ENCODE measurements at regions not wholly inside any gene's neighbourhood (a gene's known extent, or its start where the extent isn't known, plus 50 kb on each side); places are given as distances from the start of the nearest gene placed in this dataset.
A peak's percentile ranks its signal among the peaks of the same experiment; 100 is the strongest.
"Not testable (repeated sequence)": the region's sequence is repeated elsewhere in the genome, so short reads cannot be mapped to it uniquely, and the experiment has no call there.

DNA sequence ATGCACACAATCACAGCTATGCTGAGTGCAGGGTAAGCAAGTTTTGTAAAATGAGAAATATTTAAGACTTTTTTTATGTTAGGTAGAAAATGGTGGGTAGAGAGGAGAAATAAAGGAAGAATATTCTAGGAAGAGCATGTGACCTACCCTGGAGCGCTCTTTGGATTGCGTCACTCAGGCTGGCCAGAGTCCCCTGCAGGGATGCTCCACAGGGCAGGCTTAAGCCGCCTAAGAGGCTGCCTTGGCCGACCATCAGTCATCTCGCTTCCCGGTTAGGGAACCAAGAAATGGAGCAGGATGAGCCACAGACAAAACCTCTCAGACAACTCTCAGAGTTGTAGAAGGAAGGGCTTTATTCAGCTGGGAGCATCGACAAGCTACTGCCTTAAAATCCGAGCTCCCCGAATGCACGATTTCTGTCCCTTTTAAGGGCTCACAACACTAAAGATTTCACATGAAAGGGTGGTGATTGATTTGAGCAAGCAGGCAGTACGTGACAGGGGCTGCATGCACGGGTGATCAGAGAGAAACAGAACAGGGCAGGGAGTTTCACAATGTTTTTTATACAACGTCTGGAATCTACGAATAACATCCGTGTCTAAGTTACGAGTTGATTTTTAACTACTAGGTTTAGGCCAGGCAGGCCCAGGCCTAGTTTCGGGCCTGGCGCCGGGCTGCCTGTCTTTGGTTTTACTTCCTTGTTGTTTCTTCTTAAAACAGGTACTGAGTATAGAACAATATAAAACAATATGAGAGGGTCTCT lies 1072.0 kb downstream of the CBLN2 start:
- DNase-seq: no peak

DNA sequence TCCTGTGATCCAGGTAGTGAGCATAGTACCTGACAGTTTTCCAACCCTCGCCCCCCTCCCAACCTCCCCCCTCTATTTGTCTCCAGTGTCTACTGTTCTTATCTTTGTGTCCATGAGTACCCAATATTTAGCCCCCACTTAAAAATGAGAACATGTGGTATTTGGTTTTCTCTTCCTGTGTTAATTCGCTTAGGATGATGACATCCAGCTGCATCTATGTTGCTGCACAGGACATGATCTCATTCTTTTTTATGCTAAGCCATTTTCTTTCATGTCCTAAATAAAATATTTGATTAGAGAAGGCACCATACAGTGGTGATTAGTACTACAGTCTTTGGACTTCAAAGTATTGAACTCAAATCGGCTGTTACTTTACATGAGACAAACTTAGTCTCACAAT lies 1087.9 kb downstream of the CBLN2 start:
- DNase-seq: no peak

DNA sequence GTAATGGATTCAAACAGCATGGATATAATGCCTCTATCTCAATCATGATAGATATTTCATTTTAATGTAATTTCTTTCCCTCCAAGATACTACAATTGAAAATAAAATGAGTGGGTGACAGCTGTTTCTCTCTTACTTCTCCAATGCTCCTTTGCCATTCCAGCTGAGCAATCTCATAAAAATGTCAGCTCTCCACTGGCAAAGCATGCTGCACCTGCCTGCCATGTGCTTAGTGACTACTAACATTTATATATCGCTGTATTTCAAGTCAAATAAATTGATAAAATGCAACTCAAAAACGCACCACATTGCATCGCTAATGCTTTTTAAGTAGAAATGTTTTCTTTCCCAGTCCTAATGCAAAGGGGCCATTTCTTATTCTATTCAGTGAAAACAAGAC lies 1093.9 kb downstream of the CBLN2 start:
- no peak for DNase-seq

DNA sequence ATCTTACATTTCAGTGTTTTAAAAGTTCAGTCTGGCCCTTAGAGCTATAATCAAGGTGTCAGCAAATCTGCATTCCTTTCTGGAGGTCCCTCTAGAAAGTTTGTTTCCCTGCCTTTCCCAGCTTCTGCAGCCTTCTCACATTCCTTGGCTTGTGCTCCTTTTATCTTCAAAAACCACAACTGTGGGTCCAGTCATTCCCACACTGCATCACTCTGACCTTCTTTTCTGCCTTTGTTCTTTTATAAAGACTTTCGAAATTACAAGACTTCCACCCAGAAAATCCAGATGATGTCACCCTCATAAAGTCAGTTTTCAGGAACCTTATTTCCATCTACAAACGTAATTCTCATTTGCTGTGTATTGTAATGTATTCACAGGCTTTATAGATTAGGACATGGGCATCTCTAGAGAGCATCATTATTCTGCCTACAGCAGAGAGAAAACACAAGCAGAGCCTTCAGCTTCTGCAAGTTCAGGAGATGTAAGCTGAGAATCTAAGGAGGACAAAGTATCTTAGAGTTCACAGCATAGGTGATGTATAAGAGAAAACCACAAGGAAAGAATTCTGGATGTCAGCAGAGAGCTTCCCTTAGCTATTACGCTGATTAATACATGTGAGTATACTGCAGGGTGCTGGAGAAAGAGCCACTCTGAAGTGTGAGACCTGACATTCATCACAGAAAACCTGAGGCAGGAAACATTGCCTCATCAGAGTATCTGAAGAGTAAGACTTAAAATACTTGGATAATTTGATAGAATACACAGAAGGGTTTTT lies 1100.2 kb downstream of the CBLN2 start:
- DNase-seq: no peak

DNA sequence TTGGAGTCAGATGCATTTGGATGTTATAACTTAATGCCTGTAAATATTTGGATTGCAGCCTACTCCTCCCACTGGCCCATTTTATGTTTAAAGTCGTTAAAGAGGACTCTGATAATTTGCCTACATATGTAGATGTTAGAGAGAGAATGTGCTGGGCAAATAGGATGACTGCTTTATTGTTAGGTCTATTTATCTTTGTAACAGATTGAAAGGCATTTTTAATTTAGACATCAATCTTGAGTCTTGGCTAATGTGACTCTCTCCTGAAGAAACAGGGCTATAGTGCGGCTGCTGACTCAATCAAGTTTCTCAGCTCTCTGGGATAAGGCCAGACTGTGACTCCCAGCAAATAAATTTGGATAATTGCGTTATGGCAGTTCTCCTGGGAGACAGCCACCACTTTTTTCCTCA lies 1101.4 kb downstream of the CBLN2 start:
- DNase-seq: no peak

DNA sequence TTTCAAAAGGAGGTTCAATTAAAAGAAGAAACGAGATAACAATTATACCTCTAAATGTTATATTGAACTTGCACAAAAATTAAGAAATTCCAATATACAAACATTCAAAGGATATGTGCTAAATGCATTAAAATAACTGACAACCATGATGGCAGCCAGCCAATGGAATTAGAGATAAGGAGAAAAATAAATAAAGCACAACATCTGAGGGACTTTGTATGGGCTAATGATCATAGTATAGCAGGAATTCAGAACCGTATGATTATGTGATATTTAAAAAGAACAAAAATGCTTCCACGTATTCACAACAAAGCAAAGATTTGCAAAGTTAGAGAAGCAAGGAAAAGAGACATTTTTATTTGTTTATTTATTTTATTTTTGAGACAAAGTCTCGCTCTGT lies 1103.0 kb downstream of the CBLN2 start:
- DNase-seq: no peak

DNA sequence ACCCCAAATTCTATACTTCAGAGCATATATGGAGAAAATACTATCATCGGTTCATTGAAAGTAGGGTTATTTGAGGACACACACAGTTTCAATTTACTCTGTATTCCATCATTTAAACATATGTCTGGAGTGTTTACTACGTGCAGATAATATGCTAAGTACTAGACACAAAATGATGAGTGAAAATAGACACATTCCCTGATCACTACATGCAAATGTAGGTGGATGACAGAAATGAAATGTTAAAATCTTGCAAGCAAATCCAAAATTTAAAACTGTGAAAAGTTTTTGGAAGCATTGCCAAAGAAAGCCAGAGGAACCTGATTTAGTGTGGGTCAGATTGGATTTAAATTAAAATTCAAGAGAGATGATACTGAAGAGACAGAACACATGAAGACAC lies 1106.6 kb downstream of the CBLN2 start:
- no peak for DNase-seq

DNA sequence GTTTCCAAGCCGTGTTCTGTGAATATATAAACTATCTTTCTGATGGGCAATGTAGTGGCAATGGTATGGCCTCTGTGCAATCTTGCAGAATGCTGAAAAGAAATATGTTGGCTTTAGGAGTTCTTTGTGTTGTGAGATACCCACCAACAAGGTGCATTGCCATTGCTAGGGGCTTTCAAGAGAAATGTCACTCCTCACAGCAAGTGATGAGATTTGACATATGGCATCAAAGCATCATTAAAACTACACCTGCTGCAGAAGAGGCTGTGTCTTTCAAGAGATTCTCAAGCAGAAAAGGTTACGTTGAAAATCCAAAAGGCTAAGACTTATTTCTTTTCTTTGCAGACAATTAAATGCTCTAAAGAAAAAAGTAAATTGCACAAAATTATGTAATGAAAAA lies 1110.8 kb downstream of the CBLN2 start:
- DNase-seq: no peak

DNA sequence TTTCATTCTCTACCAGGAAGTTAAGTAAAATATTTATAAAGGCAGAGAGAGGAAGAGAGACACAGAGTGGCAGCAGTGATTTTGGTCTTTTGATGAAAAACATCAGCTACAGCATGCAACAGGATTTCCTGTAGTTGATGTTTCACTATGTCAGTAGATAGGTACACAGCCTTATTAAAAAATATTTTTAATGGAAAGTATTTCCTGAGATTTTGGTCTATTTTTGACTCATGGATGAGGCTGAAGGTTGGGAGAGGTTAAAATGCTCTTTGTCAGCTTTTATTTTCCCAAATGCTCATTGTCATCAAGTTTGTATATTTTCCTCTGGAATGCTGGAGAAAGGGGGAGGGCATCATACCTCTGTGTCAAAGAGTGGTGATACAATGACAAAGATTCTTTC lies 1112.5 kb downstream of the CBLN2 start:
- DNase-seq: no peak

DNA sequence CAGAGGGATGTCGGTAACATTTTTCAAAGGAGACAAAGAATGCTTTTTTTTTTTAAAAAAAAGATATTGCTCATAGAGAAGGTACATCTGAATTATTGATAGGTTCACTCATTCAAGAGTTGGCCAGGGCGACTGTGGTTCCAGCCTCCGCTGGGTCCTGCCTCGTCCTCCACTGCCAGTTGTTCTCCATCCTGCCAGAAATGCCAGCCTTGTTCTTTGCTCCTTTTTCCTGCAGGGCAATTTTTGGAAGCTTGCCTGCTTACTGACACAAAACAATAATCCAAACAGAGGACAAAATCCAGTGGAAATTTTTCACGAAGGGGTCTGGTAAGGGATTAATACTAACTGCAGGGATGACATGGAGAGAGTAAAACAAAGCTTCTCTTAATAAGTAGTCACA lies 1113.0 kb downstream of the CBLN2 start:
- no peak for DNase-seq

DNA sequence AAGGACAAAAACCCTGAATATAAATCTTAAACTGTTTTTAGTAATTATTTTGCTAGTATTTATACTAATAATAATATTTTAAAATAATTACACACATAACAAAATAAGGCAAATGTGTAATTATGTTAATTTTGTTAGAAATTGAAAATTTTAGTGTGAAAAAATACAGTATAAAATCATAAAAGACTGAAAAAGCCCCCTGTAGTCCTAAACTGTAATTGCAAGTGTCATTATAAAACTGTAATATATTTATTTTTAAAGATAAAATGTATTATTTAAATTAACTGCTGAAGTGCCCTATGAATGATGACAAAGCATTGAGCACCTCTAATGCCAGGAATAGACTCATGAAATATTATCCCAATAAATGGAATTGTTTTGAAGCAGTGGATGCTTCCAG lies 1117.7 kb downstream of the CBLN2 start:
- DNase-seq: no peak

DNA sequence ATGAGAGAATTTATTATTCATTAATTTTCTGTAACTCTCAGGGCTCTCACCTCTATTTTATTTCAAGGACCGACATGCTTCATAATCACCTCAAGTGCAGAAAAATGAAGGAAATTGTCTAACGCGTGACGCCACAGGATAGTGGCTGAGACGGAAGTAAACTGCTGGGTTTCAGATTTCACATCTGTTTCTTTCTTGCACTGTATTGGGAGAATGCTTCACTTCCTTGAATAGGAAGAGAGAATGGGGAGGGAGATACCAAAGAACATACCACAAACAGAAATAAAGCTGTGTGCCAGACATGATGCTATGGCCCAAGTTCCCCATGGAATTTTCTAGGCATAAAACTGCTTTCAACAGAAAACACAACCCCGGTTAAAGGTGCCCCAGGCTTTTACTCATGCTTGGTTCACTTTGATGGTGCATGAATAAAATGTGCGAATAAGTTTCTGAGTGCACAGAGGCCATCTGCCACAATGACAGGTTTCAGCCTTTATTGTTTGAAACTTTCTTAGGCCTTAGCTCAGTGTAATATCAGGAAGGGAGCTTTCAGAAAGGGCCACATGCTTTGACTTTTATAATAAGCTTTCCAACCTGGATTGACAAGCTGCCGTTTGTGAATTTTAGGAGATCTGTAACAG lies 1116.4 kb downstream of the SOCS6 start:
- no peak for DNase-seq

DNA sequence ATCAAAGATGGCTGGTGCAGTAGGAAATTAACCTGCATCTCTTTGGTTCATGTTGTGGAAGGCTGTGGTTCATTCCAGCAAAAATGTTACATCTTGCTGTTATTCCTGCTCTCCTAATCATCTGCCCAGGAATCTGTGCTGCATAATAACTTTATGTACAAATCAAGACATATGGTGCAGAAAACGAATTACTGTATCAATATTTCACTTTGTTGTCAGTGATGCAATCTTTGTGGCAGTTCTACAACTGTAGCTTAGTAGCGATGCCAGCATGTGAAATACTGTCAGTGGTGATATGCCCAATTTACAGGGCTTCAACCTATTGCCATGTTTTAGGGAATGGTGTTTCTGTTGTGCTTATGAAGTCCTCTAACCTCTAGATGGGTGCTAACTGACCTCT lies 1114.7 kb downstream of the SOCS6 start:
- no peak for DNase-seq

DNA sequence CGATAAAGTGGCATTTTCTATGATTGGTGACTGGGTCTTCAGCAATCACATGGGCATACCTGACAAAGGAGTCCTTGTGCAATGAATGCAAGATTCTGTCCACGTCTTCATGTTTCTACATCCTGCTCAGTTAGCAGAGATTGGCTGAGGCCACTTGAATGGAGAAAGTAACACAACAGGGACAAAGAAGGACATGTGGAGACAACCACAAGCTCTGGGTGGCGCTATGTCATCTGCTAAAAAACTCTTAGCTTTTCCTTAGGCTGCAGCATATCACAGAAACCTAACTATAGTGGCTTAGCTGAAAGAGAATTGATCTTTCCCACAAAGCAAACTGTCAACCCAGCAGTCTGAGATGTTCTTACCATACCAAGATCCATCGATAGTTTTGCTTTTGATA lies 1109.7 kb downstream of the SOCS6 start:
- peak; percentile 46 for DNase-seq

DNA sequence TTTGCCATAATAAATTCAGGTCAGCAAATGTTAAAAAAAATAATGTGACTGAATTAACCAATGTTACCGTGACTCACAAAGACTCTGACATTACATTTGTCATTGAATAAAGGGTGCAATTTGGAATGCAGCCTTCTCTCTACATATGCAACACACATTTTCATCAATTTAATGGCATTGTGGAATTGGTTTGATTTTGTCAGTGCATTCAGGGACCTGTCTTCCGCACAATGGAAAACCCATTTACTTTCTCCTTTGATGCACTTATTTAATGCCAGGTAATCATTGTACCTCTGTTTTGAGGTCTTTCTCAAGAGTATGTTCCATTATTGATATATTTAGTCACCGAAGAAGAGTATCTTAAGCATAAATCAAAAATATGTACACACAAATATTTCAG lies 1099.3 kb downstream of the SOCS6 start:
- DNase-seq: no peak

DNA sequence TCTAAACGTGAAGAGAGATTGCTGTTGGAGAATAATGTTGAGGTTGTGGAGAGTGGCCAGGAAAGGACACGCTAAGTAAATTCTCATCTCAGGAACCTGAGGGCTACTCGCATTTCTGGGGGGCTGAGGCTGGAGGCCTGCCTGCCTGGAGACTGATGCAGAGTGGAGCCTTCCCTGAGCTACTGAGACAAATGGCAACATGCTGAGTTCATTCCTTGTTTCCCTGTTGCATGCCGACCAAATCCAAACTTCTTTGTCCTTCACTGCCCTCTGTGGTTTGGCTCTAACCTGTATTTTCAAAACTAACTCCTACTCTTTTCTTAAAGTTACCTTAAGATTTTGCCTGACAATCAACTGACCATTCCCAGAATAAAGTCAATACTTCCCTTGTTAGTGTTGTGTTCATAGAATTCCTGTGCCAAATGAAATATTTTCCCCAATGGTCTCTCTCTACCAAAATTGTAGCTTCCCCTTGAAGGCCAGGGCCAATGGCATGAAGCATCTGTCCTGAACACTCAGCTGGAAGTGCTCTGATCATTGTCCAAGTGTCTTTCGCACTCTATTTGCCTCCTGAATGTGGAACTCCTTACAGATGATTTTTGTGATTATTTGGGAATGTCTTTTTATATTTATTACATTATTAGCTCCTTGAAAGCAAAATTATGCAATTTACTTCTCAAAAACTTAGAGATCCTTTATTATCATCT lies 1085.6 kb downstream of the SOCS6 start:
- DNase-seq: no peak

DNA sequence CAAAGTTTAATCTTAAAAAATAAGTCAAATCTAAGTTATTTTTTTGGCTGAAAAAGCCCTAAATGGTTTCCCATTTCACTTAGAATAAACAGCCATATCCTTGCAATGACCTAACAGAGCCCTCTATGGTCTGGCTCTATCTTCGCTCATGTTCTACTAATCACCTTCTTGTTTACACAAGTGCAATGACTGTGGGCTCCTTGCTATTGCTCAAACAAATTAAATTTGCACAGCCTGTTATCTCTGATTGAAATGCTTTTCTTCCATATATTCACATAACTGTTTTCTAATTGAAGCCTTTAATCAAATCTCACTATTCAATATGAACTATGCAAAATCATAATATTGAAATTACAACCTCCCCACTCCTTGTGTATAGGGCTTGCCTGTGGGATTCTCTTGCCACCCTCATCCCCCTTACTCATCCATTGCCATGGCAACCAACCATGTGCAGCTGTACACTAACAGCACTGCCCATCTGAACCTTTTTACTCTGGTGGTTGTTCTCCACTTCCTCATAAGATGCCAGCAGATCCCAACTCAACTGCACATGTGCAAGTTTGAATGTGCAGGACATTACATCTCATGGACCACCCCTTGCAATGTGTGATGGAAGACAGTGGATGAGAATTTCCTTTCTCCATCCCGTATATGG lies 1083.2 kb downstream of the SOCS6 start:
- DNase-seq: no peak

DNA sequence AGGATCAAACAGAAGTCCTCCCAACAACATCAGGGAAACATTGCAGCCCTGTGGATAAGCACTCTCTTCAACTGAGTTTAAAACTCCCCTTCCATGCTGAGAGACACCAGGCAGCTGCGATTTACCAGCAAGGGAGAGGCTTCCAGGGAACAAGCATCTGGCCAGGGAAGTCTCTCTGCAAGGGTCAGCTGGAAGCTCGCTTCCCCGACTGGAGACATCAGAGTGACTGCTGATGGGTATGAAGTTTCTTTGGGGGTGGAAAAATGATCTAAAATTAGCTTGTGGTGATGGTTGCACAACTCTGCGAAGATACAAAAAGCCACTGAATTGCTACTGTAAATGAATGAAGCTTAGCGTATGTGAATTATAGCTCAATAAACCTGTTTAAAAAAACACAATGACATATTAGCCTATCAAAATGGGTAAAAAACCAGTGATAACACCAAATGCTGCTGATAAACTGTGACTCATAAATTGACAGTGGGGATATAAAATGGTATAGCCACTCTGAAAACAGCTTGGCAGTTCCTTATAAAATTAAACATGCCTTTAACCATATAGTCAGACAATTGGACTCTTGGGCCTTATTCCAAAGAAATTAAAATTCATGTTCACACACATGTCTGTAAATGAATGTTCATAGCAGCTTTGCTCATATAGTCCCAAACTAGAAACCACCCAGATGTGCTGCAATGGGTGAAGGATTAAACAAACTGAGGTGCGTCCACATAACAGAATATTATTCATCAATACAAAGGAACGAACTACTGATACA lies 1082.0 kb downstream of the SOCS6 start:
- DNase-seq: no peak

DNA sequence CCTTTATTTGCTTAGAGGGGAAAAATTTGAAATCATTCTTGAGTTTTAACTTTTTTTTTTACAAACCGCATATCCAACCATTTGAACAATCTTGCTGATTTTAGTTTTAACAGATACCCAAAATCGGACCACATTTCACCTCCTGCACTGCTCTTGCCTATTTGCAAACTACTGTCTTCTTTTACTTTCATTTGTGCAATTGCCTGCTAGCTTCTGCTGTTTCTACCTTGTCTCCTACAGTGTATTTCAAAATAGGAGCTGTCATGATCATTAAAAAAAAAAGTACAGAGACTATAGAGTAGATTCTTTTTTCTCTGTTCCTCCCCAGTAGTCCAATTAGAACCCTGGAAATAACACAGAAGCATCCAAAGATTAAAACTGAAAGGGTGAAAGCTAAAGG lies 1081.2 kb downstream of the SOCS6 start:
- no peak for DNase-seq

DNA sequence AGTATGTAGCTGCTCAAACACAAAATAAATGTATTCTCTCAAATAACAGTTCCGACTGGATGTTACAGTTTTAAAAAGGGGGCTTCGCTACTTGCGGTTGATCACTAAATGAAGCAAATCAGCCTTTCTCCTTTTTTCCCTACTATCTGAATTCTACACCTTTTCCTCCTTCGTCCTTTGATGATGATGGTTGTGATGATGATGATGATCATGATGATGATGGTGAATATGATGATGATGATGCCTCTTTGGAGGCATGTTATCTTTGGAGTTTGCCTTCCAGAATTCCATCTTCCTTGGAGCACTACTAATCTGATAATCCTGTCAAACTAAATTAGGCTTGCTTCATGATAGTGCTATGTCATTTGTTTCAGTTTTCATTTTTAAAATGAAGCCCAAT lies 1073.3 kb downstream of the SOCS6 start:
- DNase-seq: no peak

DNA sequence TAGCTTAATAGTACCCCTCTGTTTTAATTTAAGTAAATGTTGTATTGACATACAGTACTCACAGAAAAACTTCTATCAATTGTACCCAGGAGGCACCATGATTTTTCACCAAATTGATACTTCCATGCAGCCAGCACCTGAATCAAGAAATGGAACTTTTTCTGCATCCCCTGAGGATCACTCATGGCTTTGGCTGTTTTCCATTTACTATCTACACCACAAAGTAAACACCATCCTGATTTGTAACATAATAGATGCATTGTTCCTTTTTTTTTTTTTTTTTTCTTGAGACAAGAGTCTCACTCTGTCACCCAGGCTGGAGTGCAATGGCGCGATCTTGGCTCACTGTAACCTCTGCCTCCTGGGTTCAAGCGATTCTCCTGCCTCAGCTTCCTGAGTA lies 1066.8 kb downstream of the SOCS6 start:
- DNase-seq: not testable (repeated sequence)

DNA sequence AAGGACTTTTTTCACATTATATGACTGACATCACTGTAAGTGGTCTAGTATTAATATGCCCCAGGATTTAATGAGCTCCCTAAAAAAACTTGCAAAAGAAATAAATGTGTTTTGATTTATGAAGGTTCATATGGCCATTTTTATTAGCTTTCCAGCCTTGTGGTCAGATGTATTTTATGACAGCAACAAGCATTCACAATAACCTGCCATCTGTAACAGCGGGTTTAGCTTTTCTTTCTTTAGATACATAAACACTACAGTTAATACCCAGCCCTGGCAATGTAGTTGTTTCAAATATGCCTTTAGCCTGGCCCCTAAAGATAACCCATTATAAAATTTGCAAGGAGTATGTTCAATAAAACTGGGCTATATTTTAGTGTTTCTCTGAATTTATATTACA lies 1063.8 kb downstream of the SOCS6 start:
- DNase-seq: no peak
